ENCODE measurements at regions not wholly inside any gene's neighbourhood (a gene's known extent, or its start where the extent isn't known, plus 50 kb on each side); places are given as distances from the start of the nearest gene placed in this dataset.

GRCh38 chrX:147378767-147379166 is 533.0 kb upstream of the FMR1 start:
- TF ChIP-seq CTCF (IDR thresholded peaks at IDR 0.05) (no peak), RFX5 (IDR thresholded peaks at IDR 0.05) (no peak), REST (IDR thresholded peaks at IDR 0.05) (no peak), RNF2 (IDR thresholded peaks at IDR 0.05; ENCODE audit: borderline replicate concordance, low read depth) (no peak), POLR2A (IDR thresholded peaks at IDR 0.05; ENCODE audit: low read length) (no peak), JUN (IDR thresholded peaks at IDR 0.05) (no peak)
